ENCODE measurements at regions not wholly inside any gene's neighbourhood (a gene's known extent, or its start where the extent isn't known, plus 50 kb on each side); places are given as distances from the start of the nearest gene placed in this dataset.

DNA sequence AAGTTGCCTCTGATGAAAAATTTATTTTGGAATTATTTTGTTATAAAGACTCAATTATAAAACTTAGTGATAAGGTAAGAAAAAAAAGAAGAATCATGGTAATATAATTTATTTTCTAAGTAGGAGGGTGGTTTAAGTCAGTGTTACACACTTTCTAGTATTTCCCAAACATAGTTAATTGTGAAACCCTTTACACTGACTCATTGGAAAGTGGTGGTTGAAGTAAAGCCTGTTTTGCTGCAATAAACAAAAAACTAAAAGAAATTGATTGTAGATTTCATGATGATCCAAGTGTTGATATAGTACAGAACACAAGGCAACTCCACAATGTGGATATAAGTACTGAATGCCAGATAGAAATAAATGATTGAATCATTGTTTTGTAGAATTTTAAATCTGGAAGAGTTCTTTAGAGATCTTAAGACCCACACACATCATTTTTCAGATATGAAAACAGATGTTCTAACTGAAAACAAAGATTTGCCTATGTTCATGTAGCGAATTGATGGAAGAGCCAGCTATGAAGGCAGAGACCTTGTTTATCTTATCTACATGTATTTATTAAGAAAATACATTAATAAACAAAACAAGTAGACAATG lies 539.8 kb downstream of the PRELID2 start:
- H3K9ac ChIP-seq (ENCODE audit: control insufficient read depth, extremely low read depth, insufficient read depth, low read length): no peak overlapping the region
- no peaks in the 10 kb centered on the region for H3K4me1 ChIP-seq (ENCODE audit: control insufficient read depth, extremely low read depth, insufficient read depth, low read length)
- H2AFZ ChIP-seq (ENCODE audit: control insufficient read depth, low read length): no peak overlapping the region
- DNase-seq (ENCODE audit: low read depth, low spot score): no peak
- H3K9me3 ChIP-seq (ENCODE audit: control insufficient read depth, low read depth, low read length): no peaks in the 10 kb centered on the region
- dilution Hi-C loops (cut with MboI; ENCODE audit: extremely low pct_ligation_motif_present, low sequenced_read_pairs): no loop called here
- no peaks in the 10 kb centered on the region for H3K36me3 ChIP-seq (ENCODE audit: control insufficient read depth in 2 of 2, extremely low read depth in 1 of 2, insufficient read depth in 2 of 2, low read length in 2 of 2)
- H3K27me3 ChIP-seq (ENCODE audit: control insufficient read depth, extremely low read depth, insufficient read depth, low read length): no peaks in the 10 kb centered on the region
- FAIRE-seq: no peak
- TF ChIP-seq EZH2 (IDR thresholded peaks at IDR 0.05; ENCODE audit: low read length): no peak
- no peaks in the 10 kb centered on the region for H3K9me1 ChIP-seq (ENCODE audit: control insufficient read depth, extremely low read depth, insufficient read depth, low read length)
- H3K4me2 ChIP-seq (ENCODE audit: control insufficient read depth, extremely low read depth, insufficient read depth, low read depth, low read length): no peak overlapping the region
- H3K27ac ChIP-seq (ENCODE audit: control insufficient read depth, insufficient read depth, low read length): no peak overlapping the region
- H3K4me3 ChIP-seq (ENCODE audit: control insufficient read depth in 2 of 3, extremely low read depth in 1 of 3, insufficient read depth in 2 of 3, low read depth in 1 of 3, low read length in 3 of 3): no peak overlapping the region
- H3K79me2 ChIP-seq (ENCODE audit: control insufficient read depth, insufficient read depth, low read length): no peaks in the 10 kb centered on the region
- H4K20me1 ChIP-seq (ENCODE audit: control insufficient read depth, extremely low read depth, insufficient read depth, low read length): no peaks in the 10 kb centered on the region

DNA sequence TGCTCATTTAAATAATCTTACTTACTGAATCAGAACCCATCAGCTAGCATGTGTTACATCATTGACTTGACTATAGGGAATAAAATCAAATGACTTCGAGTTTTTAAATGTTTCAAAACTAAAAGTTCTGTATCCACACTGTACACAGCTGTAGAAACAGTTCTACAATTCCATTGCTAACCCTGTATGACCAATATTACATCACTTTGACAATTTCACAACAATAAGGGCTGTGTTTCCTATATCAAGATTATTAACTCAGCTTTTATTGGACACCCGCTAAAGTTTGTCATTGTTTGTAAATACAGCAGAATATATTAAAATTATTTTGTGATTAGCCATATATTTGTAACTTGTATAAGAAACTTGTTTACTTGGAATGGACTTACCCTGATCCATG lies 540.8 kb downstream of the PRELID2 start:
- Histone ChIP-seq H3K4me1 (ENCODE audit: control insufficient read depth, extremely low read depth, insufficient read depth, low read length) (no peaks in the 10 kb centered on the region), H3K4me3 (ENCODE audit: control insufficient read depth in 2 of 3, extremely low read depth in 1 of 3, insufficient read depth in 2 of 3, low read depth in 1 of 3, low read length in 3 of 3) (no peak overlapping the region), H3K79me2 (ENCODE audit: control insufficient read depth, insufficient read depth, low read length) (no peaks in the 10 kb centered on the region), H3K9me1 (ENCODE audit: control insufficient read depth, extremely low read depth, insufficient read depth, low read length) (no peaks in the 10 kb centered on the region), H3K4me2 (ENCODE audit: control insufficient read depth, extremely low read depth, insufficient read depth, low read depth, low read length) (no peak overlapping the region), H3K9ac (ENCODE audit: control insufficient read depth, extremely low read depth, insufficient read depth, low read length) (no peak overlapping the region), H2AFZ (ENCODE audit: control insufficient read depth, low read length) (no peak overlapping the region), H3K9me3 (ENCODE audit: control insufficient read depth, low read depth, low read length) (no peaks in the 10 kb centered on the region), H4K20me1 (ENCODE audit: control insufficient read depth, extremely low read depth, insufficient read depth, low read length) (no peaks in the 10 kb centered on the region), H3K36me3 (ENCODE audit: control insufficient read depth in 2 of 2, extremely low read depth in 1 of 2, insufficient read depth in 2 of 2, low read length in 2 of 2) (no peaks in the 10 kb centered on the region), H3K27ac (ENCODE audit: control insufficient read depth, insufficient read depth, low read length) (no peak overlapping the region), H3K27me3 (ENCODE audit: control insufficient read depth, extremely low read depth, insufficient read depth, low read length) (no peaks in the 10 kb centered on the region)
- DNase-seq (ENCODE audit: low read depth, low spot score): no peak
- FAIRE-seq: no peak
- TF ChIP-seq CTCF (optimal IDR thresholded peaks at IDR 0.05 in 1 of 3, IDR thresholded peaks at IDR 0.05 in 1 of 3, conservative IDR thresholded peaks at IDR 0.05 in 1 of 3; ENCODE audit: extremely low read depth in 1 of 3, insufficient read depth in 2 of 3, low read length in 3 of 3) (no peak), EZH2 (IDR thresholded peaks at IDR 0.05; ENCODE audit: low read length) (no peak)
- dilution Hi-C loops (cut with MboI; ENCODE audit: extremely low pct_ligation_motif_present, low sequenced_read_pairs): no loop called here

DNA sequence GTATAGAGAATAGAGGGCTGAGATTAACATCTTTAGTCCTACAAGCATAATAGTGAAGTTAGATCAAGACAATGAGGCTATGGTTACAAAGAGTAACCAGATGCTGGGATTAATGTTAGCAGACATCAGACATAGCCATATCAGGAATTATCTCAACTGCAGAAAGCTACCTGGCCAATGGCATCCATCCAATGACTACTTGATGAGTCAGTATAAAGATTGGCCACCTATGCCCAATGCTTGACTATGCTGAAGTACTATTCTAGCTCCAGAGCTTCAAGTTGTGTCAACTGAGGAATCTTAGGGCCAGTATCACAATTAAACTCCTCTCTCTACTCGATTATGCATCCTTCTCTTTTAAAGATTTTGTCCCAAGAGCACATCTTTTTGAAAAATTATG lies 541.4 kb downstream of the PRELID2 start:
- H3K9ac ChIP-seq (ENCODE audit: control insufficient read depth, extremely low read depth, insufficient read depth, low read length): no peak overlapping the region
- no peak overlapping the region for H3K4me3 ChIP-seq (ENCODE audit: control insufficient read depth in 2 of 3, extremely low read depth in 1 of 3, insufficient read depth in 2 of 3, low read depth in 1 of 3, low read length in 3 of 3)
- no peaks in the 10 kb centered on the region for H3K9me3 ChIP-seq (ENCODE audit: control insufficient read depth, low read depth, low read length)
- no peaks in the 10 kb centered on the region for H3K79me2 ChIP-seq (ENCODE audit: control insufficient read depth, insufficient read depth, low read length)
- no peak overlapping the region for H3K4me2 ChIP-seq (ENCODE audit: control insufficient read depth, extremely low read depth, insufficient read depth, low read depth, low read length)
- TF ChIP-seq EZH2 (IDR thresholded peaks at IDR 0.05; ENCODE audit: low read length) (no peak), CTCF (optimal IDR thresholded peaks at IDR 0.05 in 1 of 3, IDR thresholded peaks at IDR 0.05 in 1 of 3, conservative IDR thresholded peaks at IDR 0.05 in 1 of 3; ENCODE audit: extremely low read depth in 1 of 3, insufficient read depth in 2 of 3, low read length in 3 of 3) (no peak)
- DNase-seq (ENCODE audit: low read depth, low spot score) (no peak), FAIRE-seq (peak; percentile 23)
- no peaks in the 10 kb centered on the region for H3K4me1 ChIP-seq (ENCODE audit: control insufficient read depth, extremely low read depth, insufficient read depth, low read length)
- dilution Hi-C loops (cut with MboI; ENCODE audit: extremely low pct_ligation_motif_present, low sequenced_read_pairs): no loop called here
- H4K20me1 ChIP-seq (ENCODE audit: control insufficient read depth, extremely low read depth, insufficient read depth, low read length): no peaks in the 10 kb centered on the region
- H3K27ac ChIP-seq (ENCODE audit: control insufficient read depth, insufficient read depth, low read length): no peak overlapping the region
- no peaks in the 10 kb centered on the region for H3K27me3 ChIP-seq (ENCODE audit: control insufficient read depth, extremely low read depth, insufficient read depth, low read length)
- H3K9me1 ChIP-seq (ENCODE audit: control insufficient read depth, extremely low read depth, insufficient read depth, low read length): no peaks in the 10 kb centered on the region
- H2AFZ ChIP-seq (ENCODE audit: control insufficient read depth, low read length): no peak overlapping the region
- H3K36me3 ChIP-seq (ENCODE audit: control insufficient read depth in 2 of 2, extremely low read depth in 1 of 2, insufficient read depth in 2 of 2, low read length in 2 of 2): no peaks in the 10 kb centered on the region

All from keratinocyte (primary cell).